Activated B cell treated with CpG ODN at 0.5 μM for 24 hours (primary cell): ENCODE measurements at regions not wholly inside any gene's neighbourhood (a gene's known extent, or its start where the extent isn't known, plus 50 kb on each side); places are given as distances from the start of the nearest gene placed in this dataset.

Experiments used
- ATAC-seq: fragments of 200-7000 bp; cut with Tn5 transposase; one replicate; pipeline ENCODE4 v1.10.0; 2021; ENCODE audit warnings: low read depth, mild to moderate bottlenecking, moderate library complexity
- CTCF ChIA-PET: fragments of 350-600 bp; sonication (Branson Sonifier 250); formaldehyde crosslinking; loops from one replicate; lab custom pipeline; 2021; ENCODE audit warnings: antibody characterized with exemption; lab: Charles Lee
- POLR2A ChIA-PET: fragments of 350-600 bp; sonication (Branson Sonifier 250); formaldehyde crosslinking; loops from one replicate; lab custom pipeline; 2021; ENCODE audit warnings: antibody characterized with exemption; lab: Charles Lee
- DNase-seq: peaks from one replicate; pipeline ENCODE4 v3.0.0; 2022
- H3K27ac Mint-ChIP-seq: one replicate; pipeline ENCODE4 v1.8.0; 2020; ENCODE audit warnings: mixed read lengths
- H3K27me3 Mint-ChIP-seq: one replicate; pipeline ENCODE4 v1.8.0; 2021; ENCODE audit warnings: mixed read lengths
- H3K36me3 Mint-ChIP-seq: one replicate; pipeline ENCODE4 v1.8.0; 2021; ENCODE audit warnings: low read depth, mixed read lengths
- H3K4me1 Mint-ChIP-seq: one replicate; pipeline ENCODE4 v1.8.0; 2021; ENCODE audit warnings: mixed read lengths
- H3K4me3 Mint-ChIP-seq: one replicate; pipeline ENCODE4 v1.8.0; 2020; ENCODE audit warnings: mild to moderate bottlenecking, mixed read lengths
- H3K9me3 Mint-ChIP-seq: one replicate; pipeline ENCODE4 v1.8.0; 2020; ENCODE audit warnings: mixed read lengths
- intact Hi-C: fragments of 100-400 bp; cut with micrococcal nuclease; formaldehyde crosslinking; loops from one replicate; pipeline ENCODE4 v1.15.1; 2024
- TF ChIP-seq, protein P1 (sequence below): fragments of 200-600 bp; IDR thresholded peaks from one replicate; pipeline ENCODE4 v1.8.0; 2022; ENCODE audit warnings: antibody characterized with exemption, mild to moderate bottlenecking

DNA sequence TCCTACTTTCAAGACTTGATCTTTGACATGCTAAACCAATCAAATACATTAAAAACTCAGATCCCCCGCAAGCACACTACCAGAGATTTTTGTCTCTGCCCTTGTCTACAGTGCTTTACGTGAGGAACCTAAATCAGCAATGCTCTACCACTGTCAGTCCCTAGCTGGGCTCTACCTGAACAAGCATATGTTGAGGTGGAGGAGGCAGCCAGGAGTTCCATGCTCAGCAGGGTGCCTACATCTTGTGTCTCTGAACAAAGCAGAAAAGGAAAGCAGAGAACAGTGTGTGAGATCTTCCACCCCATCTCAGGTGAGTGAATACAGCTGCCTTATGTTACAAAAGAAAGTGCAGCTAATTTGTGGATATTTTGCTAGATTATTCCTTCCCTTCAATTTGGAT is 255.0 kb downstream of the NDUFS4 start:
- no peak overlapping the region for H3K27ac Mint-ChIP-seq
- H3K36me3 Mint-ChIP-seq = no peaks in the 10 kb centered on the region
- no peaks in the 10 kb centered on the region for H3K27me3 Mint-ChIP-seq
- CTCF ChIA-PET = no interaction called here
- H3K4me1 Mint-ChIP-seq = no peaks in the 10 kb centered on the region
- no peak overlapping the region for H3K4me3 Mint-ChIP-seq
- no peak for ATAC-seq
- POLR2A ChIA-PET = no interaction called here
- no peak for DNase-seq
- TF ChIP-seq, protein P1, sequence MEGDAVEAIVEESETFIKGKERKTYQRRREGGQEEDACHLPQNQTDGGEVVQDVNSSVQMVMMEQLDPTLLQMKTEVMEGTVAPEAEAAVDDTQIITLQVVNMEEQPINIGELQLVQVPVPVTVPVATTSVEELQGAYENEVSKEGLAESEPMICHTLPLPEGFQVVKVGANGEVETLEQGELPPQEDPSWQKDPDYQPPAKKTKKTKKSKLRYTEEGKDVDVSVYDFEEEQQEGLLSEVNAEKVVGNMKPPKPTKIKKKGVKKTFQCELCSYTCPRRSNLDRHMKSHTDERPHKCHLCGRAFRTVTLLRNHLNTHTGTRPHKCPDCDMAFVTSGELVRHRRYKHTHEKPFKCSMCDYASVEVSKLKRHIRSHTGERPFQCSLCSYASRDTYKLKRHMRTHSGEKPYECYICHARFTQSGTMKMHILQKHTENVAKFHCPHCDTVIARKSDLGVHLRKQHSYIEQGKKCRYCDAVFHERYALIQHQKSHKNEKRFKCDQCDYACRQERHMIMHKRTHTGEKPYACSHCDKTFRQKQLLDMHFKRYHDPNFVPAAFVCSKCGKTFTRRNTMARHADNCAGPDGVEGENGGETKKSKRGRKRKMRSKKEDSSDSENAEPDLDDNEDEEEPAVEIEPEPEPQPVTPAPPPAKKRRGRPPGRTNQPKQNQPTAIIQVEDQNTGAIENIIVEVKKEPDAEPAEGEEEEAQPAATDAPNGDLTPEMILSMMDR = no peak
- intact Hi-C loops = no loop called here
- no peaks in the 10 kb centered on the region for H3K9me3 Mint-ChIP-seq

DNA sequence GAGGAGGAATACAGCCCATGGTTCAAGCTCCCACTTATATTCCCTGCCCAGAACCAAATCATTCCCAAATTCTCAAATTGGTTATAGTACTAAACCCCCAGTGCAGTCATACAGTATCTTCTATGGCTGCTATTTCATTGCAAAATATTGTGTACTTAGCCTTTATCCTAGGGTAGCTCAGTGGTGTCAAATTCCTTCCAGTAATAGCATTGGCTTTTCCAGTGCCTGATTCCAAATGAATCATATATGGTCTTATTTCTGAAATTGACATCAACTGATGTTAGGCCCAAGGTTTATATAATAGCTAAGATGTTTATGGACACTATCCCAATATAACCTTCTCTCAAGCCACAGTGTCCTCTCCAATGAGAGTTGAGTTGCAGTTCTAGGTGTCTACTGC is 256.7 kb downstream of the NDUFS4 start:
- ChIA-PET CTCF (no interaction called here), POLR2A (no interaction called here)
- ATAC-seq = no peak
- H3K4me3 Mint-ChIP-seq = no peak overlapping the region
- no peaks in the 10 kb centered on the region for H3K4me1 Mint-ChIP-seq
- no peaks in the 10 kb centered on the region for H3K27me3 Mint-ChIP-seq
- no peaks in the 10 kb centered on the region for H3K9me3 Mint-ChIP-seq
- DNase-seq = no peak
- no peaks in the 10 kb centered on the region for H3K36me3 Mint-ChIP-seq
- intact Hi-C loops = no loop called here
- TF ChIP-seq, protein P1 = no peak
- H3K27ac Mint-ChIP-seq = no peak overlapping the region

DNA sequence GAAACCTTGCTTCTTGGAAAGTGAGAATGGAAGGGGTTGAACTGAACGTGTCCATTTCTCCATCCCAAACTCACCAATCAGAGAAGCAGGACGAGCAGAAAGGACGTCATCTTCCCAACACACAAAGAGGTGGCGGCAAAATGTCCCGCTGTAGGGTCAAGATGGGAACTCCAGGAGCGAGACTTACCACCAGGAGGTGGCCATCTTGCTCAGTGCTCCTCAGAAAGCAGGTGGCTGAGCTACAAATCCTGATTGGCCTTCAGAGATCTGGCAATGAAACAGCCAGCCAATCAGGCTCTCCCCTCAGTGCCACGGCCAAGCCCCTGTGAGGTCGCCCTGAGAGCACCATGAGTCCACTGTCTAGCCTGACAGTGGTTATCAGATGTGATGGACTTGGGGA is 259.0 kb downstream of the NDUFS4 start:
- no peak for DNase-seq
- Mint-ChIP-seq H3K36me3 (no peaks in the 10 kb centered on the region), H3K4me1 (no peaks in the 10 kb centered on the region), H3K27ac (no peak overlapping the region), H3K4me3 (no peak overlapping the region), H3K27me3 (no peaks in the 10 kb centered on the region), H3K9me3 (no peaks in the 10 kb centered on the region)
- CTCF ChIA-PET = no interaction called here
- intact Hi-C loops = no loop called here
- TF ChIP-seq, protein P1 = no peak
- POLR2A ChIA-PET = no interaction called here
- ATAC-seq = no peak

DNA sequence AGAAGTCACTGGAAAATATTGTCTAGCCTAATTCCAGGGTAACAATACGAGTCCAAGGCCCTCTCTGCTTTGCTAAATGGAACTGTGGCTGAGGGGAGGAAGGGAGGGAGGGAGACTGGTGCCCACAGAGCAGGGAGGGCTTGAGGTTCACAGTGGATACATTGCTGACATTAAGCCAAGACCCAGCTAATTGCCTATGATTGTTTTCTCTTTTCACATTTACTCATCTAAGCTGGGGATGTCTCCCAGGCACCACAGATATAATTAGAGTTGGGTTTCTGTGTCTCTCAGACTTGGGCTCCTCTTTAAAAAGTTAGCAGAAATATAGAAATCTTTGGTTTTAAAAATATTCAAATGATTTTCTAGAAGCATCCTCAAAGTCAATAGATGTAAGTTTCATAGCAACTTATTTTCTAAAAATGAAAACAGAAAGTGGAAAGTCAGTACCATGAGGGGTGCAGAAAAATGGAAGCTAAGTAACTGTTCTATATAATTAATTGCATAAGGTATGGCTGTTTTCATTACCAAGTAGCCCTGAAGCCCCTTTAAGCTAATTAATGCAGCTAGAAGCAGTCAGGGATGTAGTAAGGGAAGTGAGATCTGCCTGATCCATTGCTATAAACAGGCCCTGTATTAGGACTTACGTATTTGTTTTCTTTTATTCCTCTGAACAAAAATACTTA is 259.8 kb downstream of the NDUFS4 start:
- POLR2A ChIA-PET = no interaction called here
- no peak overlapping the region for H3K4me3 Mint-ChIP-seq
- CTCF ChIA-PET = no interaction called here
- H3K36me3 Mint-ChIP-seq = no peaks in the 10 kb centered on the region
- H3K4me1 Mint-ChIP-seq = no peaks in the 10 kb centered on the region
- ATAC-seq = no peak
- intact Hi-C loops = no loop called here
- TF ChIP-seq, protein P1 = no peak
- no peaks in the 10 kb centered on the region for H3K27me3 Mint-ChIP-seq
- H3K9me3 Mint-ChIP-seq = no peaks in the 10 kb centered on the region
- no peak for DNase-seq
- no peak overlapping the region for H3K27ac Mint-ChIP-seq

DNA sequence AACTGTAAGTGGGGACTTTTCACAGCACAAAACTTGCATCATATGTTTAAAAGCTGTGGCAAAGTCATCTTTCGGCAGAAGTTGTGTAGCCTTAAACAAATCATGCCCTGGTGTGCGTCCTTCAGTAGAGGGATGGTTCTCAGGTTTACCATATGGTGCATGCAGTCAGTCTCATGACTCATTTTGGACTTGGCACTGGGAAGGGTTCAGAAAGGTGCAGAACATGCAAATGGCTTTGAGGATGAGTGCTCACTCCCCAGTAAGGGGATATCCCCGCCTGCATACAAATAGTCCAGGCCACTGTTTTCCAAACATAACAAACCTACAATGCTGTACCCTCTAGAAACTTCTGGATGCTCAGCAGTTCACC is 260.3 kb downstream of the NDUFS4 start:
- CTCF ChIA-PET = no interaction called here
- ATAC-seq = no peak

More for the DNA sequence above, 260.3 kb downstream of the NDUFS4 start:
- POLR2A ChIA-PET = no interaction called here
- no peak for DNase-seq
- H3K36me3 Mint-ChIP-seq = no peaks in the 10 kb centered on the region
- intact Hi-C loops = no loop called here
- no peaks in the 10 kb centered on the region for H3K9me3 Mint-ChIP-seq
- H3K27me3 Mint-ChIP-seq = no peaks in the 10 kb centered on the region
- no peak overlapping the region for H3K27ac Mint-ChIP-seq
- H3K4me1 Mint-ChIP-seq = no peaks in the 10 kb centered on the region
- H3K4me3 Mint-ChIP-seq = no peak overlapping the region
- TF ChIP-seq, protein P1 = no peak
